H1 (cell line): ENCODE measurements at regions not wholly inside any gene's neighbourhood (a gene's known extent, or its start where the extent isn't known, plus 50 kb on each side); places are given as distances from the start of the nearest gene placed in this dataset.
"Not testable (repeated sequence)": the region's sequence is repeated elsewhere in the genome, so short reads cannot be mapped to it uniquely, and the experiment has no call there.

Experiments used
- CTCF ChIA-PET: fragments of 300-600 bp; sonication (Branson Sonifier 250); formaldehyde crosslinking; loops from one replicate; lab custom pipeline; 2021; ENCODE audit not compliant: partially characterized antibody; lab: Charles Lee
- POLR2A ChIA-PET: fragments of 300-600 bp; sonication (Branson Sonifier 250); formaldehyde crosslinking; loops from one replicate; lab custom pipeline; 2021; ENCODE audit warnings: inconsistent platforms; ENCODE audit not compliant: partially characterized antibody; lab: Charles Lee
- DNase-seq, 2 experiments: peaks; one replicate each; pipeline versions ENCODE4 v3.0.0 to v3.0.0-alpha.2; 2010 to 2022; ENCODE audit warnings: low spot score in 2 of 2, low read depth in 1 of 2, mixed read lengths in 1 of 2
- FAIRE-seq: peaks from 2 replicates; lab custom pipeline; 2011; peaks lifted over from hg19 to GRCh38; lab: Jason Lieb, UNC
- H2AFZ ChIP-seq: 2 replicates; pipeline ENCODE4 v1.8.1; 2012; ENCODE audit warnings: low read length, inconsistent platforms
- H2AK5ac ChIP-seq: 2 replicates; pipeline ENCODE4 v1.6.1; 2013; ENCODE audit warnings: low read depth, low read length
- H2BK120ac ChIP-seq: replicated peaks from 2 replicates; pipeline ENCODE3; 2013; ENCODE audit warnings: low read depth, low read length, inconsistent platforms
- H2BK12ac ChIP-seq: 2 replicates; pipeline ENCODE4 v1.6.1; 2013; ENCODE audit warnings: low read depth, low read length
- H2BK15ac ChIP-seq: 2 replicates; pipeline ENCODE4 v1.6.1; 2013; ENCODE audit warnings: low read length
- H2BK20ac ChIP-seq: 2 replicates; pipeline ENCODE4 v1.6.1; 2013; ENCODE audit warnings: low read length
- H2BK5ac ChIP-seq: 2 replicates; pipeline ENCODE4 v1.6.1; 2013; ENCODE audit warnings: low read depth, low read length
- H3K14ac ChIP-seq: 2 replicates; pipeline ENCODE4 v1.6.1; 2013; ENCODE audit warnings: inconsistent platforms; ENCODE audit not compliant: insufficient read length
- H3K18ac ChIP-seq: 2 replicates; pipeline ENCODE4 v1.6.1; 2013; ENCODE audit warnings: low read length; ENCODE audit errors: extremely low read depth
- H3K23ac ChIP-seq: 2 replicates; pipeline ENCODE4 v1.6.1; 2013; ENCODE audit warnings: inconsistent platforms; ENCODE audit not compliant: insufficient read length
- H3K23me2 ChIP-seq: 2 replicates; pipeline ENCODE4 v1.6.1; 2013; ENCODE audit warnings: low read depth, low read length
- H3K27ac ChIP-seq: 2 replicates; pipeline ENCODE4 v1.6.1; 2011; ENCODE audit warnings: low read depth, low read length, inconsistent platforms
- H3K27me3 ChIP-seq, 4 experiments: replicated peaks in 1 of 4; 1 replicate in 1 of 4; 2 replicates in 3 of 4; pipeline versions ENCODE4 v1.6.1 to v1.8.1; 2011 to 2013; ENCODE audit warnings: low read length in 3 of 4, mild to moderate bottlenecking in 3 of 4, inconsistent platforms in 2 of 4, mixed read lengths in 2 of 4, moderate library complexity in 1 of 4; ENCODE audit not compliant: control insufficient read depth in 3 of 4, insufficient read depth in 3 of 4; ENCODE audit errors: extremely low read depth in 1 of 4
- H3K36me3 ChIP-seq, 4 experiments: 2 replicates each; pipeline versions ENCODE4 v1.6.1 to v1.8.1; 2011 to 2013; ENCODE audit warnings: mild to moderate bottlenecking in 4 of 4, low read length in 3 of 4, moderate library complexity in 2 of 4, control low read depth in 1 of 4, inconsistent platforms in 1 of 4; ENCODE audit not compliant: insufficient read depth in 4 of 4, control insufficient read depth in 2 of 4
- H3K4ac ChIP-seq: replicated peaks from 2 replicates; pipeline ENCODE3; 2013; ENCODE audit warnings: low read length, low read depth, mixed read lengths, inconsistent platforms; ENCODE audit not compliant: insufficient read length
- H3K4me1 ChIP-seq, 4 experiments: replicated peaks in 1 of 4; 1 replicate in 1 of 4; 2 replicates in 3 of 4; pipeline versions ENCODE4 v1.6.1 to v1.8.1; 2011 to 2013; ENCODE audit warnings: low read length in 3 of 4, inconsistent platforms in 2 of 4, mixed read lengths in 1 of 4; ENCODE audit not compliant: insufficient read depth in 4 of 4, control insufficient read depth in 3 of 4
- H3K4me2 ChIP-seq, 2 experiments: 2 replicates each; pipeline versions ENCODE4 v1.6.1 to v1.8.1; 2011 to 2013; ENCODE audit warnings: low read depth in 2 of 2, low read length in 2 of 2, control low read depth in 1 of 2, inconsistent platforms in 1 of 2, mild to moderate bottlenecking in 1 of 2; ENCODE audit not compliant: insufficient read depth in 1 of 2
- H3K4me3 ChIP-seq, 4 experiments: fragments of 200-600, 300-600 bp in 1 of 4; sonication (generic), shearing (Covaris generic), sonication (Bioruptor Twin) in 1 of 4; 2 replicates each; pipeline versions ENCODE4 v1.5.1 to v1.8.1; 2011 to 2016; ENCODE audit warnings: low read length in 4 of 4, low read depth in 3 of 4, control low read depth in 2 of 4, inconsistent platforms in 2 of 4, mild to moderate bottlenecking in 2 of 4, mixed read lengths in 1 of 4, moderate library complexity in 1 of 4; ENCODE audit not compliant: insufficient read depth in 2 of 4; ENCODE audit errors: extremely low read depth in 1 of 4
- H3K56ac ChIP-seq: replicated peaks from 2 replicates; pipeline ENCODE3; 2013; ENCODE audit warnings: low read depth, mild to moderate bottlenecking, mixed read lengths, low read length, inconsistent platforms; ENCODE audit not compliant: insufficient read length
- H3K79me1 ChIP-seq: 2 replicates; pipeline ENCODE4 v1.6.1; 2013; ENCODE audit warnings: low read depth, low read length, control low read depth
- H3K79me2 ChIP-seq, 2 experiments: 2 replicates each; pipeline versions ENCODE4 v1.6.1 to v1.8.1; 2012 to 2013; ENCODE audit warnings: low read length in 2 of 2, mild to moderate bottlenecking in 2 of 2, inconsistent platforms in 1 of 2; ENCODE audit not compliant: insufficient read depth in 2 of 2, control insufficient read depth in 1 of 2
- H3K9ac ChIP-seq, 4 experiments: replicated peaks in 1 of 4; 1 replicate in 1 of 4; 2 replicates in 3 of 4; pipeline versions ENCODE4 v1.6.1 to v1.8.1; 2011 to 2013; ENCODE audit warnings: low read depth in 3 of 4, low read length in 3 of 4, control low read depth in 2 of 4, mild to moderate bottlenecking in 2 of 4, moderate library complexity in 2 of 4, inconsistent platforms in 1 of 4; ENCODE audit errors: extremely low read depth in 1 of 4
- H3K9me3 ChIP-seq, 2 experiments: 2 replicates each; pipeline versions ENCODE4 v1.6.1 to v1.8.1; 2012 to 2013; ENCODE audit warnings: mild to moderate bottlenecking in 2 of 2, moderate library complexity in 2 of 2, control low read depth in 1 of 2, inconsistent platforms in 1 of 2, low read depth in 1 of 2, low read length in 1 of 2, mixed read lengths in 1 of 2; ENCODE audit not compliant: insufficient read depth in 2 of 2
- H4K20me1 ChIP-seq, 2 experiments: replicated peaks in 1 of 2; 2 replicates each; pipeline versions ENCODE3 to v1.8.1; 2011 to 2013; ENCODE audit warnings: inconsistent platforms in 2 of 2, low read length in 2 of 2, mild to moderate bottlenecking in 1 of 2; ENCODE audit not compliant: insufficient read depth in 2 of 2, control insufficient read depth in 1 of 2
- H4K5ac ChIP-seq: 2 replicates; pipeline ENCODE4 v1.6.1; 2013; ENCODE audit warnings: low read length, low read depth, mixed read lengths, inconsistent platforms; ENCODE audit not compliant: insufficient read length
- H4K8ac ChIP-seq: 2 replicates; pipeline ENCODE4 v1.8.0; 2013; ENCODE audit warnings: mild to moderate bottlenecking, moderate library complexity, low read length, inconsistent platforms; ENCODE audit not compliant: insufficient read depth; ENCODE audit errors: extremely low read depth
- H4K91ac ChIP-seq: replicated peaks from 2 replicates; pipeline ENCODE3; 2013; ENCODE audit warnings: low read length, mixed read lengths, inconsistent platforms; ENCODE audit not compliant: insufficient read length
- BACH1 ChIP-seq: IDR thresholded peaks from 2 replicates; pipeline ENCODE4 v1.6.1; 2012; ENCODE audit warnings: low read length, improper control_type of control experiment
- CHD1 ChIP-seq: IDR thresholded peaks from 2 replicates; pipeline ENCODE4 v1.6.1; 2012; ENCODE audit warnings: low read depth, low read length, improper control_type of control experiment
- CHD2 ChIP-seq: IDR thresholded peaks from 2 replicates; pipeline ENCODE4 v1.6.1; 2012; ENCODE audit warnings: low read length, improper control_type of control experiment
- EGR1 ChIP-seq: IDR thresholded peaks from 2 replicates; pipeline ENCODE4 v1.6.1; 2011; ENCODE audit warnings: low read depth, low read length, borderline replicate concordance
- FOSL1 ChIP-seq: IDR thresholded peaks from 2 replicates; pipeline ENCODE4 v1.6.1; 2011; ENCODE audit warnings: mild to moderate bottlenecking, low read depth, low read length, moderate library complexity; ENCODE audit not compliant: insufficient read depth
- HDAC2 ChIP-seq, 2 experiments: fragments of 300-600 bp in 1 of 2; sonication (generic) in 1 of 2; IDR thresholded peaks; 2 replicates each; pipeline ENCODE4 v1.6.1; 2011 to 2012; ENCODE audit warnings: low read depth in 2 of 2, low read length in 2 of 2, mild to moderate bottlenecking in 2 of 2, moderate library complexity in 2 of 2, borderline replicate concordance in 1 of 2, inconsistent platforms in 1 of 2
- MAFK ChIP-seq: IDR thresholded peaks from 2 replicates; pipeline ENCODE4 v1.6.1; 2012; ENCODE audit warnings: low read depth, mild to moderate bottlenecking, improper control_type of control experiment, low read length
- RAD21 ChIP-seq, 2 experiments: IDR thresholded peaks in 1 of 2; conservative IDR thresholded peaks in 1 of 2; 2 replicates each; pipeline ENCODE4 v1.6.1; 2011; ENCODE audit warnings: low read depth in 2 of 2, low read length in 2 of 2, improper control_type of control experiment in 1 of 2, inconsistent platforms in 1 of 2, mild to moderate bottlenecking in 1 of 2, moderate library complexity in 1 of 2
- TBP ChIP-seq: IDR thresholded peaks from 2 replicates; pipeline ENCODE4 v1.6.1; 2011; ENCODE audit warnings: low read depth, low read length, improper control_type of control experiment

DNA sequence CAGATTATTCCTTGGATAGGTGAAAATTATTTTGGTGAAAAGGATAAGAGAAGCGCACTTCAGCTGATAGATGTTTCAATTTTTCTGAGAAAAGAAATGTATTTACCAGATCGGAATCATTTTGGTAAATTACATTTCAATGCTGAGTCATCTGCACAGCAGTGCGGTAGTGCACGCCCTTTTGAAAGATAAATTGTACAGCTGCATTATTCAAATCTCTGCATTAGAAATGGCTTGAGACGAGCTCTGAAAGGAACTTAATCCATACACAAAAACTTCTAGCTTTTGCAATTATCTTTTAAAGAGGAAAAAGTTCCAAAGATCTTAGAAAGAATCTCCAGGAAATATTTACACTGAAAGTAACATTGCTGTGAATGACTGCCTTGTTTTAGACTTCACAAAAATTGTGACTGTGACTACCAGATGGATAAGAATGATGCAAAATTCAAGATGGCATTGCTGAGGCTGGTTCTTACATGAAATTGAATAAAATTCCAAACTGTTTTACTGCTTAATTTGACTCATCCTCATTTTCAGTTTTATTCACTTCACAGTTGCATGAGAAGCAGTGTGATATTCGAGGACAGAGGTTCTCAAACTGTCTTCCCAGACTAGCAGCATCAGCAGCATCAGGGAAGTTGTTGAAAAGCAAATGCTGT lies 161.7 kb downstream of the RND3 start (continued):
- TF ChIP-seq HDAC2 (IDR thresholded peaks at IDR 0.05; ENCODE audit: borderline replicate concordance in 1 of 2, low read depth in 2 of 2, low read length in 2 of 2) (no peak), CHD1 (no peak), MAFK (no peak), CHD2 (no peak), FOSL1 (no peak), BACH1 (no peak), EGR1 (no peak), TBP (no peak), RAD21 (IDR thresholded peaks at IDR 0.05 in 1 of 2, conservative IDR thresholded peaks at IDR 0.05 in 1 of 2; ENCODE audit: low read depth in 2 of 2, low read length in 2 of 2) (no peak)

DNA sequence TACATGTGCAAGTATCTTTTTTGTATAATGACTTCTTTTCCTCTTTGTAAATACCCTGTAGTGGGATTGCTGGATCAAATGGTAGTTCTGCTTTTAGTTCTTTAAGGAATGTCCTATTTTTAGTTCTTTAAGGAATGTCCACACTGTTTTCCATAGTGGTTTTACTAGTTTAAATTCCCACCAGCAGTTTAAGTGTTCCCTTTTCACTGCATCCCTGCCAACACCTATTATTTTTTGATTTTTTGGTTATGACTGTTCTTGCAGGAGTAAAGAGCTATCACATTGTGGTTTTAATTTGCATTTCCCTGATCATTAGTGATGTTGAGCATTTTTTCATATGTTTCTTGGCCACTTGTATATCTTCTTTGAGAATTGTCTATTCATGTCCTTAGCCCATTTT lies 164.4 kb downstream of the RND3 start:
- H2BK5ac ChIP-seq, H3K4ac ChIP-seq, FAIRE-seq, H3K79me1 ChIP-seq, H3K4me2 ChIP-seq, H2BK120ac ChIP-seq, H2BK20ac ChIP-seq, H3K9ac ChIP-seq, H3K36me3 ChIP-seq, H3K27me3 ChIP-seq, POLR2A ChIA-PET, H3K9me3 ChIP-seq, H4K8ac ChIP-seq, H3K4me1 ChIP-seq, H4K5ac ChIP-seq, CTCF ChIA-PET, H3K23ac ChIP-seq, H2AFZ ChIP-seq, H3K23me2 ChIP-seq, H4K91ac ChIP-seq, H2AK5ac ChIP-seq, H3K79me2 ChIP-seq, H3K56ac ChIP-seq, H3K14ac ChIP-seq, H2BK12ac ChIP-seq, DNase-seq, H4K20me1 ChIP-seq, H3K27ac ChIP-seq, H3K18ac ChIP-seq, H2BK15ac ChIP-seq, H3K4me3 ChIP-seq: not testable (repeated sequence)
